HS-27A (cell line): ENCODE measurements at regions not wholly inside any gene's neighbourhood (a gene's known extent, or its start where the extent isn't known, plus 50 kb on each side); places are given as distances from the start of the nearest gene placed in this dataset.
"Not testable (repeated sequence)": the region's sequence is repeated elsewhere in the genome, so short reads cannot be mapped to it uniquely, and the experiment has no call there.

Source experiments
- DNase-seq: peaks from one replicate; pipeline ENCODE4 v3.0.0-alpha.2; 2012; ENCODE audit warnings: low read depth, missing footprints

DNA sequence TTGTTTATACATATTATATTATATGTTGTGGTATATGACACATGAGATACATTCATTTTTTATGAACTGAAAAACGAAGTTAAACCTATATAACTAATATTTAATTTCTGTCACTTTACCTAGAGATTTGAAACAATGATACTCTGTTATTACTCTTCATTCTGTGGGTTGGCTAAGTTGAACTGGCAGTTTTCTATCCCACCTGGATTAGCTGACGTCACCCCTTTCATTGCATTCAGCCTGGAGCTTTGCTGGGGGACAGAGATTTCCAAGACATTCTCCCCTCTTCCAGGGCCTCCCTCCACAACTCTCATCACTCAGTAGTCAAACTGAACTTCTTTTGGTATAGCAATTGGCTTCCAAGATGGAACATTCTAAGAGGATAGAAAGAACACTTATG lies 309.2 kb upstream of the SATB1 start:
- DNase-seq: no peak

DNA sequence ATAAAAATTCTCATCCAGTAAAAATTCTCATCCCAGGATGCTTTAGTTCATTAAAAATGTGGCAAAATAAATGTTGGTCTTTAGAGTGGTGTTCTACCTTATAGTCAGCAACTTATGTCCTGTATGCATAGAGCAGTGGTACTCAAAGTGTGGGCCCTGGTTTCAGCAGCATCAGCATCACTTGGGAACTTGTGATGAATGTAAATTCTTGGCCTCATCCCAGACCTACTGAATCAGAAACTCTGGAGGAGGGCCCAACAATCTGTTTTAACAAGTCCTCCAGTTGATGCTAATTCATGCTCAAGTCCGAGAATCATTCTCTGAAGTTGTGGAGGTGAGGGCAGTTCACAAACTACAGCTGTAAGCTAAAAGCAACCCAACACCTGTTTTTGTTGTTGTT lies 307.3 kb upstream of the SATB1 start:
- no peak for DNase-seq

DNA sequence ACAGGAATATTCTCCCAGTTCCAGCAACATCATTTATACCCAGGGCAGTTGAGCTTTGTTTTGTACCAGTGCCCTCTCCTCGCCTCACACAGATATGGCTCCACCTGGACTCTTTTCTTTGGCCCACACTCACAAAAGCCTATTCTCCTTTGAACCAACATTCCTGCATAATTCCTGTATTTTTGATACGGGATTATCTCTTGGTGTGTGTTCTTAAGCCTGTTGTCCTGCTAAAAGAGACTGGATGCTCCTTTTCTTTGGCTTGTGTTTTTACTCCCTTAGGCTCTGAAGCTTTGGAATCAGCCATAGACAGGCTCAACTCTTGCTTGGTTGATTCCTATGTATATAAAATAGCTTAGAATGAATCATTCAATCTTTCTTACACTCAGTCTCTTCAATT lies 305.4 kb upstream of the SATB1 start:
- no peak for DNase-seq

DNA sequence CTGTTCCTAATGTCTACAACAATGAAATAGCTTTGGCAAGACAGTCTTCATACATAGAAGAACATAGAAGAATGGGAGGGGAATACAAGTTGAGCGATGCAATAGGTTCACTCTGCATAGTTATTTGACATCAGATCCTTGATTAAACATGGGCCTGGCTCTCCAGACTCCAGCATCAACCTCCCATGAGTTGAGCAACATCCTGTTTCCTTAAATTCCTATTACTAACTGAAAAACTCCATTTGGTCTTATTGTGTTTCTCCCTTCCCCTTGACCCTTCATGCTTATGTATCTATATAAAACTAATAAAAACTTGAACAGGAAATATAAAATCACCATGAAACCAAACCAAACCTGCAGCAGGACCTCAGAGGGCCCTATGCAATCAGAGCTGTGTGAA lies 304.5 kb upstream of the SATB1 start:
- no peak for DNase-seq

GRCh38 chr3:18725668-18726407 lies 300.7 kb upstream of the SATB1 start:
- DNase-seq: no peak

- DNase-seq: no peak
Measured at GRCh38 chr3:18724456-18724855, 299.3 kb upstream of the SATB1 start.

DNA sequence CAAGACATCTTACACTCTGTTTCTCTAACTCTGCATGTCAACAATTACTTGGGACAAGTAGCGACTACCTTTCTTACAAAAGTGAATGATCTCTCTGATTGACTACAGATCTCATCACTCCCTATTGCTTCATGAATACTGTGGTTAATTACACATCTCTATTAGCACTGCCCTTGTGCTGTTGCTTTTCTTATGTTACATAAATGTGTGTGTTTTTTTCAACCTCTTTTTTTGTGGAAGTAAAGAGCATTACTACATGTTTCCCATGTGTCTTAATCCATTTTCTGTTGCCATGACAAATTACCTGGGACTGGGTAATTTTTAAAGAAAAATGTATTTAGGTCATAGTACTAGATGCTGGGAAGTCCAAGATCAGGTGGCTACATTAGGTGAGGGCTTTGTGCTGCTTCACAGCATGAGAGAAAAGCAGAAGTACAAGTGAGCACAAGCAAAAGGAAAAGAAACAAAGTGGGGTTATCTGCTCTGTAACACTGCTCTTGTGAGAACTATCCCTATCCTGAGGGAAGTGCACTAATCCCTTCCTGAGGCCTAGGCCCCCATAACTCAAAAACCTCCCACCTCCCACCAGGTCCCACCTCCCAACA lies 298.2 kb upstream of the SATB1 start:
- DNase-seq: no peak

- no peak for DNase-seq
Measured at GRCh38 chr3:18720543-18720942, 295.4 kb upstream of the SATB1 start.

DNA sequence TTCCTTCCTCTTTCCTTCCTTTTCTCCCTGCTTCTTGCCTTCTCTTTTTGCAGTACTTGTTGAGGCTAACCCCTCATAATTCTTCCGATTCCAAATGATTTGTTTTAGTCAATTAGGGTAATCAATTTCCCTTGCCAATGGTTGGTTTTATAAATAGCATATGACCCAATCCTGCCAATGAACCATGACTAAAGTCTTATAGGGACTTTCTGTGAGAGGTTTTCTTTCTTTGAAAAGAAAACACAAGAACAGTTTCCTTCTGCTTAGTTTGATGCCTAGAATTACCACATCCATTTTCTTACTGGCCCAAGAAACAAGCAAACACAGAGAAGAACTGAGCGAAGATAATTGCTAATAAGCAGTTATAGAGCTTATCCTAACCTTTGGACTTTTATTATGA lies 292.5 kb upstream of the SATB1 start:
- DNase-seq: no peak

DNA sequence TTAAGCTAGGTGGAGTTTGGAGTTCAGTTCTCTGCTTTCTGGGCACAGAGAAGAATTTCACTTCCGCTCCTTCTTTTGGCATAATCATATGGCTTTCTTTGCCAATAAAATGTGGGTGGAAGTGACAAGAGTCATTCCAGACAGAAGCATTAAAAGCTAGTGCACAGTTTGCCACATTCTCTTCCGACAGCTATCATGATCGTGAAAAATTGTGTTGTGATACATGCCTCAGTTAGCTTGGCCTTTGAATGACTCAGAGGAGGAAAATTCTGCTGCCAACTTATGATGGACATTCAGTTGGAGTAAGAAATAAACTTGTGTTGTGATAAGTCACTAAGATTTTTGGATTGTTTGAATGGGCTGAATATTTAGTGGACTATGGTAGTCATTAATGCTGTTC lies 291.7 kb upstream of the SATB1 start:
- peak; percentile 23 for DNase-seq

DNA sequence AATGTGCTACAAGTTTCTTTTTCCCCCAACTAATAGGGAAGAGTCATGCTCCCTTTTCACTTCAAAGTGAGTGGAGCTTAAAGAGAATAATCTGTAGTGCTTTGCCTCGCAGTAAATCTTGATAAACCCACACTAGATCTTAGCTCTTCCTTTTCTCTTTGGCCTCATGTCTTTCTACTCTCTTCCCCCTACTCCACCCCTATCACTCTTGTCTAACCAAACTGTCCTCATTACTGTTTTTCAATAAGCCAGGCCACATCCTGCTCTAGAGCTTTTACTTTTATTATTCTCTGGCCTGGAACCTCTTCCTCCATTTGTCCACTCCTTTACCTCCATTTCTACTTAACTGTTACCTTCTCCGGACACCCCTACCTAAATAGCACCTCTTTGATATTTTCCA lies 291.0 kb upstream of the SATB1 start:
- DNase-seq: no peak

DNA sequence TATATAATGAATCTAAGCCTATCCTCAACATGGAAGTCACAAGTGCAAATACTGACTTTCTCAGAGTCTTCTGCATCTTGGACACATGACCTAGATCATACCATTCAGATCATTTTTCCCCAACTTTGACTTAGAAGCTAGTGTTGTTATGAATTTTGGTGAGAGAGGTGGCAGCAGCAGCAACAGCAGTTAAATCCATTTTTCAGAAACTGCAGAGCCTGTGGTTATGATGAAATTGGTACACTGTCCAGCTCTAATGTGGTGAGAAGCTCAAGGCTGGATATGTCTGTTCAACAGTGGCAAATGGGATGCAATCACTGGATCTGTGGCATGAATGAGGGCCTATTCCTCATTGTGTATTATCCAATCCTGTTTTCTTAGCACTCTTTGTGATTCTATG lies 290.1 kb upstream of the SATB1 start:
- DNase-seq: no peak

GRCh38 chr3:18713577-18713951 lies 288.4 kb upstream of the SATB1 start:
- no peak for DNase-seq

- DNase-seq: no peak
Measured at GRCh38 chr3:18712713-18713576, 287.8 kb upstream of the SATB1 start.

DNA sequence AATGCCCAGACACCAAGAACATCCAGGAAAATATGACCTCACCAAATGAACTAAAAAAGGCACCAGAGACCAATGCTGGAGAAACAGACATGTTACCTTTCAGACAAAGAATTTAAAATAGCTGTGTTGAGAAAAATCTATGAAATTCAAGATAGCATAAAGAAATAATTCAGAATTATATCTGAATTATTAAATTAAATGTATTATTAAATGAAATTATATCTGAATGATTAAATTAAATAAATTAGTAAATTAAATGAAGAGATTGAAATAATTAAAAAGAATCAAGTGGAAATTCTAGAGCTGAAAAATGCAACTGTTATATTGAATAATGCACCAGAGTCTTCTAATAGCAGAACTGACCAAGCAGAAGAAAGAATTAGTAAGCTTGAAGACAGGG lies 279.2 kb upstream of the SATB1 start:
- DNase-seq: no peak

GRCh38 chr3:18703798-18704197 lies 278.7 kb upstream of the SATB1 start:
- DNase-seq: no peak

DNA sequence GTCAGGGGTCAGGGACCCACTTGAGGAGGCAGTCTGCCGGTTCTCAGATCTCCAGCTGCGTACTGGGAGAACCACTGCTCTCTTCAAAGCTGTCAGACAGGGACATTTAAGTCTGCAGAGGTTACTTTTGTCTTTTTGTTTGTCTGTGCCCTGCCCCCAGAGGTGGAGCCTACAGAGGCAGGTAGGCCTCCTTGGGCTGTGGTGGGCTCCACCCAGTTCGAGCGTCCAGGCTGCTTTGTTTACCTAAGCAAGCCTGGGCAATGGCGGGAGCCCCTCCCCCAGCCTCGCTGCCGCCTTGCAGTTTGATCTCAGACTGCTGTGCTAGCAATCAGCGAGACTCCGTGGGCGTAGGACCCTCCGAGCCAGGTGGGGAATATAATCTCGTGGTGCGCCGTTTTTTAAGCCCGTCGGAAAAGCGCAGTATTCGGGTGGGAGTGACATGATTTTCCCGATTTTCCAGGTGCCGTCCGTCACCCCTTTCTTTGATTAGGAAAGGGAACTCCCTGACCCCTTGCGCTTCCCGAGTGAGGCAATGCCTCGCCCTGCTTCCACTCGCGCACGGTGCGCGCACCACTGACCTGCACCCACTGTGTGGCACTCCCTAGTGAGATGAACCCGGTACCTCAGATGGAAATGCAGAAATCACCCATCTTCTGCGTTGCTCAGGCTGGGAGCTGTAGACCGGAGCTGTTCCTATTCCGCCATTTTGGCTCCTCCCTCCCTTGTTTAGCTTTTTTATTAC lies 268.6 kb upstream of the SATB1 start:
- DNase-seq: not testable (repeated sequence)

- no peak for DNase-seq
Measured at GRCh38 chr3:18687286-18687685, 262.1 kb upstream of the SATB1 start.

DNA sequence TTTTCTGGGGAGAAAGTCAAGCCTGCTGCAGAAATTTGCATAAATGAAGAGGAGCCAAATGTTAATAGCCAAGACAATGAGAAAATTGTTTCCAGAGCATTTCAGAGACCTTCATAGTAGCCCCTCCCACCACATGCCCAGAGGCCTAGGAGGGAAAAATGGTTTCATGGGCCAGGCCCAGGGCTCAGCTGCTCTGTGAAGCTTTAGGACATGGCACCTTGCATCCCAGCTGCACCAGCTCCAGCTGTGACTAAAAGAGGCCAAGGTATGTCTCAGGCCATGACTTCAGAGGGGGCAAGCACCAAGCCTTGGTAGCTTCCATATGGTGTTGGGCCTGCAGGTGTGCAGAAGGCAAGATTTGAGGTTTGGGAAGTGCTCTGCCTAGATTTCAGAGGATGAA lies 258.8 kb upstream of the SATB1 start:
- DNase-seq: no peak

DNA sequence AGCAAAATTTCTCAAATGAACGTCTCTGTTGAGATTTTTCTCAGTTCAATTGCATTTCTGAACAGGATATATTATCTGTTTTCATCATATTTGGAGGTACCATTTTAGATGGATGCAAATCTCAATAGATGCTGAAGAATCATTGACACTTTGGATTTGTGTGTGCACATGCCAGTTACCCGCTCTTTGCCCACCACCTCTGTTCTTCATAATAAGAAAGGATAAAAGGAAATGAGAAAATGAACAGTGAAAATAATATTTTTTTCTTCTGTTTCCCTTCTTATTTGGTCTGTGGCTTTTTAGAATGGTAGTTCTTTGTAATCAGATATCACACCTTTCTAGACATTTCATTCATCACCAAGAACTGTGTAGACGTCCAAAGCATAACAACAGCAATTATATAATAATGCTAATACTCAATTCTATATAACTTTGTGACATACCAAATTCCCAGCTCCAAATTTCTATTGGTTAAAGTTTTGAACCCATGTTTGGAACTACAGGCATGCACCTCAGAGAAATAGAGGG lies 256.7 kb upstream of the SATB1 start:
- DNase-seq: no peak

DNA sequence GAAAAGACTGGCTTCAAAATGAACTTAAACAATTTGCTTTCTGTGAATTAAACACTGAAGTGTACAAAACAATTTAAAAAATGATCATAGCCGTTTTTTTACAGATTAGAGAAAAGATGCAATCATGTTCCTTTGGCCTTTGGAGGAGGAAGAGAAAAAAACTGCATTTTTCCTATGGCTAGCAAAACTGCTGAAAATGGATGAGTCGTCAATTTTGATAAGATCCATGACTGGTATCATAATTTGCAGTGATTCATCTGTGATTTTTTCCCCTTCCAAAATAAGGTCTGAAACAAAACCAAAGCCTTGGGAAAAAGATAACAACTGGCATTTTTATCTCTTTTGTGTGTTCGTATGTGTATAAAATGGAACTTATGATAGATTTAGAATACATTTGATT lies 255.6 kb upstream of the SATB1 start:
- DNase-seq: no peak

DNA sequence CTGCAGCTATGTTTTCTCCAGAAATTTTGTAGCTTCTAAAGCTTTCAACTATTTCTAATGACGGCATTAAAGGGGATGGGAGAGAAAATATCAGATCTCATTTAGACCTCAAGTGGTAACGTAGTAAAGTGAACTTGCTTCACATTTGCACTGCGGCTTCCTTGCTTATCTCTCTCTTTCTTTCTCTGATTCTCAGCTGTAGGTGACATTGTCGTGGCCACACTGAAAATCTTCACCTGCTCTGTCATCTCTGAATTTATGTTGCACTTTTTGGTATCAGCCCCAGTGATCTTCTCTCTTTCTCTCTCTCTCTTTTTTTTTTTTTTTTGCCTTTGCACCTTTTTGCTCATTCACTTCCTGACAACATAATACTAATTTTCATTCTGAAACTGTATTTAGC lies 254.1 kb upstream of the SATB1 start:
- DNase-seq: no peak
